CD8-positive, alpha-beta memory T cell (primary cell): ENCODE measurements at regions not wholly inside any gene's neighbourhood (a gene's known extent, or its start where the extent isn't known, plus 50 kb on each side); places are given as distances from the start of the nearest gene placed in this dataset.

ENCODE experiments used
- CTCF ChIA-PET: fragments of 350-600 bp; sonication (Branson Sonifier 250); formaldehyde crosslinking; loops from one replicate; lab custom pipeline; 2021; ENCODE audit warnings: antibody characterized with exemption; lab: Charles Lee
- POLR2A ChIA-PET: fragments of 350-600 bp; sonication (Branson Sonifier 250); formaldehyde crosslinking; loops from one replicate; lab custom pipeline; 2021; ENCODE audit warnings: antibody characterized with exemption; lab: Charles Lee
- DNase-seq, 5 donors: peaks; one replicate each; pipeline versions ENCODE4 v3.0.0 to v3.0.0-alpha.2; 2020 to 2022; ENCODE audit warnings: mixed read lengths in 1 of 5
- H3K27ac ChIP-seq: one replicate; pipeline ENCODE4 v1.7.0; 2013; ENCODE audit warnings: low read depth, mild to moderate bottlenecking, low read length, moderate library complexity
- H3K27me3 ChIP-seq: 2 replicates; pipeline ENCODE4 v1.7.0; 2013; ENCODE audit warnings: low read length, mild to moderate bottlenecking; ENCODE audit not compliant: insufficient read depth, poor library complexity, severe bottlenecking
- H3K36me3 ChIP-seq: 2 replicates; pipeline ENCODE4 v1.7.0; 2013; ENCODE audit warnings: mild to moderate bottlenecking, low read length, moderate library complexity; ENCODE audit not compliant: insufficient read depth
- H3K4me1 ChIP-seq: 2 replicates; pipeline ENCODE4 v1.7.0; 2013; ENCODE audit warnings: mild to moderate bottlenecking, low read length, moderate library complexity; ENCODE audit not compliant: insufficient read depth
- H3K4me3 ChIP-seq: 2 replicates; pipeline ENCODE4 v1.7.0; 2013; ENCODE audit warnings: mild to moderate bottlenecking, low read length
- H3K9me3 ChIP-seq: 2 replicates; pipeline ENCODE4 v1.7.0; 2013; ENCODE audit warnings: mild to moderate bottlenecking, low read length
- H3K27ac Mint-ChIP-seq, 8 donors: one replicate each; pipeline ENCODE4 v1.8.0; 2020 to 2021; ENCODE audit warnings: mixed read lengths in 8 of 8, mild to moderate bottlenecking in 6 of 8, inconsistent platforms in 3 of 8, moderate library complexity in 3 of 8
- H3K27me3 Mint-ChIP-seq, 2 donors: one replicate each; pipeline ENCODE4 v1.8.0; 2020 to 2021; ENCODE audit warnings: mixed read lengths in 2 of 2, mild to moderate bottlenecking in 1 of 2, moderate library complexity in 1 of 2
- H3K36me3 Mint-ChIP-seq, 3 donors: one replicate each; pipeline ENCODE4 v1.8.0; 2020 to 2021; ENCODE audit warnings: mixed read lengths in 3 of 3, inconsistent platforms in 1 of 3, mild to moderate bottlenecking in 1 of 3
- H3K4me1 Mint-ChIP-seq, 3 donors: one replicate each; pipeline ENCODE4 v1.8.0; 2020 to 2021; ENCODE audit warnings: mixed read lengths in 3 of 3, inconsistent platforms in 1 of 3, mild to moderate bottlenecking in 1 of 3
- H3K4me3 Mint-ChIP-seq, 7 donors: one replicate each; pipeline ENCODE4 v1.8.0; 2020 to 2021; ENCODE audit warnings: mixed read lengths in 7 of 7, mild to moderate bottlenecking in 6 of 7, moderate library complexity in 4 of 7, inconsistent platforms in 2 of 7
- H3K9me3 Mint-ChIP-seq, 5 donors: one replicate each; pipeline ENCODE4 v1.8.0; 2020 to 2022; ENCODE audit warnings: mixed read lengths in 5 of 5, mild to moderate bottlenecking in 3 of 5, moderate library complexity in 2 of 5, inconsistent platforms in 1 of 5

DNA sequence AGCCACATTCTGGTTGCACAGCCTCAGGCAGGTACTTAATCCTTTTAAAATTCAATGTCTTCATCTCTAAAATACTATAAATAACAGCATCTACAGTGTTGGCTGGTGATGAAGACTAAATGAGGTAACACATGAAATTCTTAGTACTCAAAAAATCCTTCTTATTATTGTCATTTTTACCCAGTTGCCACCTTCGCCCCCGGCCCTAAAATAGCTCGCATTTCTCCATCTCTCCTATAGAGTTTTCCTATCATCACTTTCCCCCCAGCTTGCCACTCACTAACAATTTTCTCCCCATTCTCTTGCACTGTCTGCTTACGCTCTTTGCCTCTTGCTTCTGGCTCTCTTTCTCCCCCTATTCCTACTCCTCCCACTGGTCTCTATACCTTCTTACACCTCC, 59.9 kb upstream of the MARCHF10 start:
- DNase-seq: no peak
- Histone ChIP-seq H3K27ac (no peak overlapping the region), H3K4me3 (no peak overlapping the region), H3K9me3 (no peaks in the 10 kb centered on the region), H3K27me3 (no peaks in the 10 kb centered on the region), H3K4me1 (no peaks in the 10 kb centered on the region), H3K36me3 (no peaks in the 10 kb centered on the region)
- no peak overlapping the region for H3K27ac Mint-ChIP-seq
- H3K9me3 Mint-ChIP-seq: no peaks in the 10 kb centered on the region
- H3K27me3 Mint-ChIP-seq: peaks cover 19 to 53% of the 10 kb centered on the region in 2 donors
- no peaks in the 10 kb centered on the region for H3K4me1 Mint-ChIP-seq
- H3K4me3 Mint-ChIP-seq: no peak overlapping the region
- ChIA-PET CTCF (no interaction called here), POLR2A (no interaction called here)
- no peaks in the 10 kb centered on the region for H3K36me3 Mint-ChIP-seq

DNA sequence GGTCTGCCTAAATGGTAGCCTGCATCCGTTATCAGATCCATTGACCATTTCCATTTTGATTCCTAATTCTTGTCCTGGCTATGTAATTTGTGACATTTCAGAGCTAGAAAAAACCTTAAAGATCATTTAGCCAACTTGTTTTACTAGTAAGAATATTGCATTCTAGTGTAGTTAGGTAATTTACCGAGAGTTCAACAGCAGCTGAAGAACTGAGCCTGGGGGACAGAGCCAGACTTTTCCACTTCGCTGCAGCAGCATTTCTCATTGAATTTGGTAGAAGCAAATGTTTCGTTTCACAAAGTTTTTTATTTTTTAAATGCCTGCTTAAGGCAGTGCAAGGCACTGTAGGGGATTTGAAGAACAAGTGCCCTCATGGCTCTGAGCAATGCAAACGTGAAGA, 59.2 kb upstream of the MARCHF10 start:
- H3K9me3 Mint-ChIP-seq: no peaks in the 10 kb centered on the region
- H3K36me3 ChIP-seq: no peaks in the 10 kb centered on the region
- CTCF ChIA-PET: no interaction called here
- no peak overlapping the region for H3K4me3 ChIP-seq
- H3K4me1 Mint-ChIP-seq: no peaks in the 10 kb centered on the region
- H3K9me3 ChIP-seq: no peaks in the 10 kb centered on the region
- DNase-seq: no peak
- no peak overlapping the region for H3K27ac ChIP-seq
- H3K27ac Mint-ChIP-seq: no peak overlapping the region
- peaks cover 19 to 53% of the 10 kb centered on the region in 2 donors for H3K27me3 Mint-ChIP-seq
- no peaks in the 10 kb centered on the region for H3K4me1 ChIP-seq
- no peaks in the 10 kb centered on the region for H3K27me3 ChIP-seq
- H3K36me3 Mint-ChIP-seq: no peaks in the 10 kb centered on the region
- no peak overlapping the region for H3K4me3 Mint-ChIP-seq
- POLR2A ChIA-PET: no interaction called here

DNA sequence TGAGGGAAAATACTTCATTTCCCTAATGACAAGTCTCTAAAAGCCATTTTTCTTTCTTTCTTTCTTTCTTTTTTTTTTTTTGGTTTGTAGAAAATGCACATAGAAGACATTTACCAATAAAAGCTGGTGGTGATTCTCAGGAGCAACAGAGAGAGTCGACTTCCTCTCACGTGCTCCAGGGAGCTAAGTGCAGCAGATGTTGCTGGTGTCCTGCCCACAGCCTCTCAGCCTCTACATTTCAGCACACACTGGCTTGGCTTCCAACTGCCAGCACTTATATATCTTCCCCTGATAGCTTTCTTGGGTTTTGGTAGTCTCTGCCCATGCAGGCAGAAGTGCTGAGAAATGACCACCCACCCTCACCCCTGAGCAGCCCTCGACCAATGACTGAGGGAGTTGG, 58.4 kb upstream of the MARCHF10 start:
- no peaks in the 10 kb centered on the region for H3K9me3 Mint-ChIP-seq
- H3K27me3 Mint-ChIP-seq: peaks cover 19 to 53% of the 10 kb centered on the region in 2 donors
- no peak overlapping the region for H3K27ac ChIP-seq
- no peaks in the 10 kb centered on the region for H3K9me3 ChIP-seq
- ChIA-PET POLR2A (no interaction called here), CTCF (no interaction called here)
- H3K36me3 ChIP-seq: no peaks in the 10 kb centered on the region
- H3K36me3 Mint-ChIP-seq: no peaks in the 10 kb centered on the region
- H3K27ac Mint-ChIP-seq: no peak overlapping the region
- no peak overlapping the region for H3K4me3 Mint-ChIP-seq
- no peaks in the 10 kb centered on the region for H3K27me3 ChIP-seq
- DNase-seq: no peak
- H3K4me1 ChIP-seq: no peaks in the 10 kb centered on the region
- no peaks in the 10 kb centered on the region for H3K4me1 Mint-ChIP-seq
- no peak overlapping the region for H3K4me3 ChIP-seq

- POLR2A ChIA-PET: no interaction called here
- H3K27ac ChIP-seq: no peak overlapping the region
- no peaks in the 10 kb centered on the region for H3K27me3 ChIP-seq
- DNase-seq: no peak
- no peaks in the 10 kb centered on the region for H3K4me1 ChIP-seq
- no peak overlapping the region for H3K27ac Mint-ChIP-seq
- H3K4me3 Mint-ChIP-seq: no peak overlapping the region
- no peaks in the 10 kb centered on the region for H3K4me1 Mint-ChIP-seq
- H3K27me3 Mint-ChIP-seq: peaks cover 18 to 52% of the 10 kb centered on the region in 2 donors
- no peaks in the 10 kb centered on the region for H3K36me3 Mint-ChIP-seq
- CTCF ChIA-PET: no interaction called here
- H3K36me3 ChIP-seq: no peaks in the 10 kb centered on the region
- no peaks in the 10 kb centered on the region for H3K9me3 Mint-ChIP-seq
- H3K4me3 ChIP-seq: no peak overlapping the region
- no peaks in the 10 kb centered on the region for H3K9me3 ChIP-seq
Observed at GRCh38 chr17:62865586-62865985, 57.5 kb upstream of the MARCHF10 start.

DNA sequence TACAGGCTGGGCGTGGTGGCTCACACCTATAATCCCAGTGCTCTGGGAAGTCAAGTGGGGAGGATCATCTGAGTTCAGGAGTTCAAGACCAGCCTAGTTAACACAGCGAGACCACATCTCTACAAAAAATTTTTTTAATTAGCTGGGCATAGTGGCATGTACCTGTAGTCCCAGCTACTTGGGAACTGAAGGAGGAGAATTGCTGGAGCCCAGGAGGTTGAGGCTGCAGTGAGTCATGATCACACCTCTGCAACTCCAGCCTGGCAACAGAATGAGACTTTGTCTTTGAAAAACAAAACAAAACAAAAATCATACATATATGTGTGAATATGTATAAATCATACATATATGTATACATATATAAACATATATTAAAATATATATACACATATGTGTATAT, 54.1 kb upstream of the MARCHF10 start:
- no peak for DNase-seq
- Mint-ChIP-seq H3K4me1 (no peaks in the 10 kb centered on the region), H3K36me3 (no peaks in the 10 kb centered on the region), H3K4me3 (no peak overlapping the region), H3K27me3 (peaks cover 10 to 27% of the 10 kb centered on the region in 2 donors), H3K9me3 (no peaks in the 10 kb centered on the region), H3K27ac (no peak overlapping the region)
- H3K36me3 ChIP-seq: no peaks in the 10 kb centered on the region
- H3K9me3 ChIP-seq: no peaks in the 10 kb centered on the region
- ChIA-PET CTCF (no interaction called here), POLR2A (no interaction called here)
- H3K27ac ChIP-seq: no peak overlapping the region
- no peaks in the 10 kb centered on the region for H3K27me3 ChIP-seq
- no peak overlapping the region for H3K4me3 ChIP-seq
- H3K4me1 ChIP-seq: no peaks in the 10 kb centered on the region

DNA sequence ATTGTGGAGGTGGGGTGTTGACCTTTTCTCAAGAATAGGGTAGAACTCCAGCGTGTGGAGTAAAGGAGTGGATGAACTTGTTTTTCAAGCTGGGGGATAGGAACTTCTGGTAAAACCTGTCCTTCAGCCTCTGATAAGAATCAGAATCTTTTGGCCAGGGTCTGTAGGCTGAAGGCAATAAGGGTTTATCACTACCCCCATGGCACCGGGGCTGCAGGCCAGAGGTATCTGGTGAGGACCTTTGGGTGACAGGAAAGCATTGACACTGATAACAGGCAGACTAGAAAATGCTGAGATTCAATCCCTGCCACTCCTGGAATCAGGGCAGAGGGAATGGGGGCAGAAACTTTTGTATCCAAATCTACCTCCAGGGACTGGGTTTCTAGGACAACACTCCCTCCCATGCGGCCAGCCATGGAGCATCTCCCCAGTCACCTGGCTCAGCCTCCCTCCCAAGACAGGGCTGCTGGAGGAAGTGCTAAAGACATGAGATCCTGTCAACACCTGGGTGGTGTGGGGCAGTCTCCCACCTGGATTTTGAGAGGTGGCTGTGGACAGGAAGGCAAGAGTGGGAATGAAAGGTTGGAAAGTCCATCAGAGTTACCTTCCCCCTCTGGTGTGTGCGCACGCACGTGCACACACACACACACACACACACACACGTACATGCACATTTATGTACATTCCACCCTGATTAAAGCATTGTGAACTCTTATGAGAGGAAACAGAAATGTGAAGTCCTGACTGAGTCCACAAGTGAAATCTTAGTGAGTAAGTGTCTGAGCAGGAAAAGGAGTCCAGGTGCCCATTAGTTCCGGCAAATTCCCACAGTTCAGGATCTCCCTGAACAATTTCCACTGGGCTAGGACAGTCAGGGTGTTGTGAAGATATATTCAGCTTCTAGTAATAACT, 53.1 kb upstream of the MARCHF10 start:
- Mint-ChIP-seq H3K27me3 (peaks cover 4 to 16% of the 10 kb centered on the region in 2 donors), H3K27ac (no peak overlapping the region), H3K9me3 (no peaks in the 10 kb centered on the region), H3K4me3 (no peak overlapping the region), H3K36me3 (no peaks in the 10 kb centered on the region), H3K4me1 (no peaks in the 10 kb centered on the region)
- no peaks in the 10 kb centered on the region for H3K27me3 ChIP-seq
- H3K36me3 ChIP-seq: no peaks in the 10 kb centered on the region
- ChIA-PET POLR2A (no interaction called here), CTCF (no interaction called here)
- no peaks in the 10 kb centered on the region for H3K4me1 ChIP-seq
- no peak overlapping the region for H3K4me3 ChIP-seq
- DNase-seq: no peak
- H3K9me3 ChIP-seq: no peaks in the 10 kb centered on the region
- no peak overlapping the region for H3K27ac ChIP-seq

DNA sequence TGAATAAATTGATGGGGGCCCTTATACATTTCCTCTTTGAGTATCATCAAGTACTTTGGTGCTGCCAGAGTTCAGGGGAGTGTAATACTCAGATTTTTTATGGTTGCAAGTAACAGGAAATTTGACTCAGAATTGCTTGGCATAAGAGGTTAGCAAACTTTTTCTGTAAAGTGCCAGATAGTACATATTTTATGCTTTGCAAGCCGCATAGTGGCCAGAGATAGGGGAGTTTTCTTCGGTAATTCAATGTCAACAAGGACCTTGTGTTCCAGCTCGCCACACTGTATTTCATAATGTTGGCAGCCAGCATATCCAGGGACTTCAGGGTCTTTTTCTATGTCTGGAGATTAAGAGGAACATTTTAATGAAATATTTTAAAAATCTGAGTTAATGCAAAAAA, 51.0 kb upstream of the MARCHF10 start:
- H3K27me3 ChIP-seq: no peaks in the 10 kb centered on the region
- Mint-ChIP-seq H3K36me3 (no peaks in the 10 kb centered on the region), H3K4me3 (no peak overlapping the region), H3K27ac (no peak overlapping the region), H3K4me1 (no peaks in the 10 kb centered on the region), H3K9me3 (no peaks in the 10 kb centered on the region), H3K27me3 (peaks cover 5 to 17% of the 10 kb centered on the region in 2 donors)
- H3K36me3 ChIP-seq: no peaks in the 10 kb centered on the region
- no peaks in the 10 kb centered on the region for H3K9me3 ChIP-seq
- ChIA-PET CTCF (no interaction called here), POLR2A (no interaction called here)
- no peak for DNase-seq
- H3K4me1 ChIP-seq: no peaks in the 10 kb centered on the region
- H3K27ac ChIP-seq: no peak overlapping the region
- H3K4me3 ChIP-seq: no peak overlapping the region
